ENCODE measurements at regions not wholly inside any gene's neighbourhood (a gene's known extent, or its start where the extent isn't known, plus 50 kb on each side); places are given as distances from the start of the nearest gene placed in this dataset.

GRCh38 chr22:49197986-49198704 lies 629.5 kb downstream of the BRD1 start:
- H3K4me3 ChIP-seq (ENCODE audit: low read length) = no peak overlapping the region
- ChIA-PET CTCF (no interaction called here), POLR2A (no interaction called here)
- H3K4me3 Mint-ChIP-seq = no peak overlapping the region
- no peak overlapping the region for H3K27ac Mint-ChIP-seq
- H3K9me3 ChIP-seq (ENCODE audit: low read length) = no peaks in the 10 kb centered on the region
- H3K9me3 Mint-ChIP-seq = no peaks in the 10 kb centered on the region
- no peaks in the 10 kb centered on the region for H3K27me3 ChIP-seq (ENCODE audit: insufficient read depth, low read length, poor library complexity, severe bottlenecking)
- H3K36me3 Mint-ChIP-seq = no peaks in the 10 kb centered on the region
- H3K4me1 ChIP-seq (ENCODE audit: insufficient read depth, low read length) = no peaks in the 10 kb centered on the region
- no peaks in the 10 kb centered on the region for H3K4me1 Mint-ChIP-seq
- H3K36me3 ChIP-seq (ENCODE audit: insufficient read depth, low read length) = no peaks in the 10 kb centered on the region
- DNase-seq = no peak
- no peak overlapping the region for H3K27ac ChIP-seq (ENCODE audit: low read depth, low read length)
- H3K27me3 Mint-ChIP-seq = peaks cover 0 to 4% of the 10 kb centered on the region in 2 donors

GRCh38 chr22:49197505-49197904 lies 630.2 kb downstream of the BRD1 start:
- Histone ChIP-seq H3K27ac (ENCODE audit: low read depth, low read length) (no peak overlapping the region), H3K27me3 (ENCODE audit: insufficient read depth, low read length, poor library complexity, severe bottlenecking) (no peaks in the 10 kb centered on the region), H3K36me3 (ENCODE audit: insufficient read depth, low read length) (no peaks in the 10 kb centered on the region), H3K4me1 (ENCODE audit: insufficient read depth, low read length) (no peaks in the 10 kb centered on the region), H3K4me3 (ENCODE audit: low read length) (no peak overlapping the region), H3K9me3 (ENCODE audit: low read length) (no peaks in the 10 kb centered on the region)
- DNase-seq = no peak
- Mint-ChIP-seq H3K27ac (no peak overlapping the region), H3K4me3 (no peak overlapping the region), H3K9me3 (no peaks in the 10 kb centered on the region), H3K36me3 (no peaks in the 10 kb centered on the region), H3K27me3 (peaks cover 0 to 4% of the 10 kb centered on the region in 2 donors), H3K4me1 (no peaks in the 10 kb centered on the region)
- CTCF ChIA-PET = no interaction called here
- POLR2A ChIA-PET = no interaction called here

DNA sequence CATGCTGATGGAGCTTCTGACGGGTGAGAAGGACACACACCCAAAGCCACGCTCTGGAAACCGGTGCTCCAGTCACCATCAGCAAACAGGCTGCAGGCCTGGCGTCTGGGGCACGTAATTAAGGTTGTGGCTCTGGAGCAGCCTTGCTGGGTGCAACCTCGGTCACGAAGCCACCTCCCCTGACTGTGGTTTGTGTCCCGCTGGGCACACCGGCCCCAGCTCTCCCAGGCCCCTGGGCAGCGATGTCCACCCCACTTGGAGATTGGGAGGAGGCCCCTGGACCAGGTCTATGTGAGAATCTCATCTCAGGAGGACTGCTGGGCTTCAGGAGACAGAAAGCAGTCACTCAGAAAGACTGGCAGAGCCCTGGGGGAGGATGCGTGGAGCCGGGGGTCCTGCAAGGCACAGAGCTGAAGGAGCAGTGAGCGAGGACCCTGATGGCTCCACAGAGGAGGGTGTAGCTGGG lies 631.6 kb downstream of the BRD1 start:
- H3K27me3 Mint-ChIP-seq = peaks cover 0 to 4% of the 10 kb centered on the region in 2 donors
- H3K36me3 Mint-ChIP-seq = no peaks in the 10 kb centered on the region
- ChIA-PET CTCF (no interaction called here), POLR2A (no interaction called here)
- H3K4me1 Mint-ChIP-seq = no peaks in the 10 kb centered on the region
- no peak overlapping the region for H3K27ac Mint-ChIP-seq
- H3K9me3 Mint-ChIP-seq = no peaks in the 10 kb centered on the region
- Histone ChIP-seq H3K4me3 (ENCODE audit: low read length) (no peak overlapping the region), H3K9me3 (ENCODE audit: low read length) (no peaks in the 10 kb centered on the region), H3K4me1 (ENCODE audit: insufficient read depth, low read length) (no peaks in the 10 kb centered on the region), H3K27ac (ENCODE audit: low read depth, low read length) (no peak overlapping the region), H3K36me3 (ENCODE audit: insufficient read depth, low read length) (no peaks in the 10 kb centered on the region), H3K27me3 (ENCODE audit: insufficient read depth, low read length, poor library complexity, severe bottlenecking) (no peaks in the 10 kb centered on the region)
- H3K4me3 Mint-ChIP-seq = no peak overlapping the region
- no peak for DNase-seq

DNA sequence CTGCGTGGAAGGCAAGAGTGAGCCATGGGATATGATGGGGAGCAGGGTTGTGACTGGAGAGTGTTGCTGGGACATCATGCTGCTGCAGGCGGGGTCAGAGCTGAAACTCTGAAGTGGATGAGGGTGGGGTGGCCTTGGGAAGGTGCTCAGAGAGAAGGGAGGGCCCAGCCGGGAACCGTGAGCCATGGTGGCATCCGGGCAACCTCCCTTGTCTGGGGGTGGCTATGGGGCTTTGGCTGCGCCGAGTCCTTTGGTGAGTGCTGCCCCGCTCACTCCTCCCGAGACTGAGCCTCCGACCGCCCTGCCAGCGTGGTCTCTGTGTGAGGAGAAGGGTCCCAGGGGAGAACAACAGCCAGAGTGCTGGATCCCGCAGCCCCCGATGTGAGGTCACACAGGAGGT lies 632.0 kb downstream of the BRD1 start:
- Histone ChIP-seq H3K9me3 (ENCODE audit: low read length) (no peaks in the 10 kb centered on the region), H3K36me3 (ENCODE audit: insufficient read depth, low read length) (no peaks in the 10 kb centered on the region), H3K4me3 (ENCODE audit: low read length) (no peak overlapping the region), H3K27ac (ENCODE audit: low read depth, low read length) (no peak overlapping the region), H3K27me3 (ENCODE audit: insufficient read depth, low read length, poor library complexity, severe bottlenecking) (no peaks in the 10 kb centered on the region), H3K4me1 (ENCODE audit: insufficient read depth, low read length) (no peaks in the 10 kb centered on the region)
- Mint-ChIP-seq H3K9me3 (no peaks in the 10 kb centered on the region), H3K4me3 (no peak overlapping the region), H3K4me1 (no peaks in the 10 kb centered on the region), H3K36me3 (no peaks in the 10 kb centered on the region), H3K27ac (no peak overlapping the region), H3K27me3 (peaks cover 0 to 4% of the 10 kb centered on the region in 2 donors)
- DNase-seq = no peak
- ChIA-PET CTCF (no interaction called here), POLR2A (no interaction called here)

DNA sequence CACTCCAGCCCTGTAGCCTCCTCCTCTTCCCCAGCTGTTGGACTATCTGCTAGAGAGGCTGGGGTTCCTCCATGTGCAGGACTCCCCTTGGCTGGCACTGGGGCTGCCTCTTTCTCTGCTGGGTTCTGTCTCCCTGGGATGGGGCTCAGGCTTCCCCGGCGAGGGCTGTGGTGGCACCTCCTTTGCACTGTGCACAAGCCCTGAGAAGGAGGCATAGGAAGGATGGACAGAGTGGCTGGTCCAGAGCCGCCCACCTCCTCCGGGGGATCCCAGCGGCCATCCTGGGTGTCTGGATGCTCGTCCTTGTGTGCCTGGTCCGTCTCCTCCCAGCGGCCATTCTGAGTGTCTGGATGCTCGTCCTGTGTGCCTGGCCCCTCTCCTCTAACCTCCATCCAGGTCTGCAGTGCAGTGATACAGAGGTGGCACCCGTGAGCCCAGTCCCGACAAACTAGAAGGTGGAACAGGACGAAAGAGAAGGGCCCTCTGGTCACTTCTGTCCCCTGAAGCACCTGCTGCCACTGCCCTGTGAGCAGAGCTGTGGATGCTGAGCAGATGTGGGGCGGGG lies 633.7 kb downstream of the BRD1 start:
- Mint-ChIP-seq H3K27me3 (peaks cover 5 to 6% of the 10 kb centered on the region in 2 donors), H3K36me3 (no peaks in the 10 kb centered on the region), H3K9me3 (no peaks in the 10 kb centered on the region), H3K4me3 (no peak overlapping the region), H3K27ac (no peak overlapping the region), H3K4me1 (no peaks in the 10 kb centered on the region)
- no peak overlapping the region for H3K4me3 ChIP-seq (ENCODE audit: low read length)
- DNase-seq = peak in 1 of 5 donors; percentile 1
- ChIA-PET CTCF (no interaction called here), POLR2A (no interaction called here)
- H3K4me1 ChIP-seq (ENCODE audit: insufficient read depth, low read length) = no peaks in the 10 kb centered on the region
- H3K36me3 ChIP-seq (ENCODE audit: insufficient read depth, low read length) = no peaks in the 10 kb centered on the region
- no peak overlapping the region for H3K27ac ChIP-seq (ENCODE audit: low read depth, low read length)
- no peaks in the 10 kb centered on the region for H3K27me3 ChIP-seq (ENCODE audit: insufficient read depth, low read length, poor library complexity, severe bottlenecking)
- H3K9me3 ChIP-seq (ENCODE audit: low read length) = no peaks in the 10 kb centered on the region

DNA sequence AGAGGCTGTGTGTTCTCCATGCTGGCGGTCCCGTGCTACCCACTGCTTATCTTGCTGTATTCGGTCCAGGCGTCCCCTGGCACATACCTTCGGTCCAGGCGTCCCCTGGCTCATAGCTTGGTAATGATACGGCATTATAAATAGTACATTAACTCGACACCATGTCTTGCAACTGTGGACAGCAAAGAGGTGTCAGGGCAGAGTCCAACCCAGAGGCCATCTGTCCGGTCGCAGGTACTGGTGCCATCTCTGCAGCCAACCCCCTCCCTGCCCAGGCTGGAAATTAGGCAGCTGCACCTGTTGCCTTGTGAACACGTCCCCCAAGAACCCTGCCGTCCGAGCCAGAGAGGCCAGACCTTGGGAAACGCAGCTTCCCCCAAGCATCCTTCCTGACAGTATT lies 634.3 kb downstream of the BRD1 start:
- no peaks in the 10 kb centered on the region for H3K9me3 ChIP-seq (ENCODE audit: low read length)
- no peaks in the 10 kb centered on the region for H3K36me3 Mint-ChIP-seq
- no peak overlapping the region for H3K27ac Mint-ChIP-seq
- peak in 1 of 5 donors; percentile 42 for DNase-seq
- H3K4me3 ChIP-seq (ENCODE audit: low read length) = no peak overlapping the region
- no peaks in the 10 kb centered on the region for H3K4me1 Mint-ChIP-seq
- H3K4me1 ChIP-seq (ENCODE audit: insufficient read depth, low read length) = no peaks in the 10 kb centered on the region
- no peak overlapping the region for H3K4me3 Mint-ChIP-seq
- H3K27ac ChIP-seq (ENCODE audit: low read depth, low read length) = no peak overlapping the region
- no peaks in the 10 kb centered on the region for H3K27me3 ChIP-seq (ENCODE audit: insufficient read depth, low read length, poor library complexity, severe bottlenecking)
- no peaks in the 10 kb centered on the region for H3K36me3 ChIP-seq (ENCODE audit: insufficient read depth, low read length)
- ChIA-PET CTCF (no interaction called here), POLR2A (no interaction called here)
- peaks cover 5 to 6% of the 10 kb centered on the region in 2 donors for H3K27me3 Mint-ChIP-seq
- H3K9me3 Mint-ChIP-seq = no peaks in the 10 kb centered on the region

GRCh38 chr22:49192857-49193250 lies 634.8 kb downstream of the BRD1 start:
- CTCF ChIA-PET = no interaction called here

GRCh38 chr22:49192180-49192856 lies 635.4 kb downstream of the BRD1 start:
- Mint-ChIP-seq H3K4me3 (no peak overlapping the region), H3K9me3 (no peaks in the 10 kb centered on the region), H3K36me3 (no peaks in the 10 kb centered on the region), H3K27me3 (peaks cover 1 to 6% of the 10 kb centered on the region in 2 donors), H3K4me1 (no peaks in the 10 kb centered on the region), H3K27ac (no peak overlapping the region)
- Histone ChIP-seq H3K9me3 (ENCODE audit: low read length) (no peaks in the 10 kb centered on the region), H3K4me3 (ENCODE audit: low read length) (no peak overlapping the region), H3K27ac (ENCODE audit: low read depth, low read length) (no peak overlapping the region), H3K27me3 (ENCODE audit: insufficient read depth, low read length, poor library complexity, severe bottlenecking) (no peaks in the 10 kb centered on the region), H3K4me1 (ENCODE audit: insufficient read depth, low read length) (no peaks in the 10 kb centered on the region), H3K36me3 (ENCODE audit: insufficient read depth, low read length) (no peaks in the 10 kb centered on the region)
- DNase-seq = peak in 1 of 5 donors; percentile 18
- ChIA-PET POLR2A (no interaction called here), CTCF (no interaction called here)

More at GRCh38 chr22:49192857-49193250, 634.8 kb downstream of the BRD1 start:
- DNase-seq = peak in 1 of 5 donors; percentile 17
- no peaks in the 10 kb centered on the region for H3K9me3 Mint-ChIP-seq
- no peaks in the 10 kb centered on the region for H3K27me3 ChIP-seq (ENCODE audit: insufficient read depth, low read length, poor library complexity, severe bottlenecking)
- POLR2A ChIA-PET = no interaction called here
- no peaks in the 10 kb centered on the region for H3K36me3 Mint-ChIP-seq
- H3K4me1 Mint-ChIP-seq = no peaks in the 10 kb centered on the region
- no peak overlapping the region for H3K4me3 Mint-ChIP-seq
- peak overlapping the region in 1 of 8 donors; percentile 69 for H3K27ac Mint-ChIP-seq
- H3K27ac ChIP-seq (ENCODE audit: low read depth, low read length) = no peak overlapping the region
- no peak overlapping the region for H3K4me3 ChIP-seq (ENCODE audit: low read length)
- no peaks in the 10 kb centered on the region for H3K9me3 ChIP-seq (ENCODE audit: low read length)
- H3K36me3 ChIP-seq (ENCODE audit: insufficient read depth, low read length) = no peaks in the 10 kb centered on the region
- peaks cover 2 to 6% of the 10 kb centered on the region in 2 donors for H3K27me3 Mint-ChIP-seq
- H3K4me1 ChIP-seq (ENCODE audit: insufficient read depth, low read length) = no peaks in the 10 kb centered on the region

Data from CD8-positive, alpha-beta memory T cell (primary cell).